ENCODE measurements at regions not wholly inside any gene's neighbourhood (a gene's known extent, or its start where the extent isn't known, plus 50 kb on each side); places are given as distances from the start of the nearest gene placed in this dataset.

DNA sequence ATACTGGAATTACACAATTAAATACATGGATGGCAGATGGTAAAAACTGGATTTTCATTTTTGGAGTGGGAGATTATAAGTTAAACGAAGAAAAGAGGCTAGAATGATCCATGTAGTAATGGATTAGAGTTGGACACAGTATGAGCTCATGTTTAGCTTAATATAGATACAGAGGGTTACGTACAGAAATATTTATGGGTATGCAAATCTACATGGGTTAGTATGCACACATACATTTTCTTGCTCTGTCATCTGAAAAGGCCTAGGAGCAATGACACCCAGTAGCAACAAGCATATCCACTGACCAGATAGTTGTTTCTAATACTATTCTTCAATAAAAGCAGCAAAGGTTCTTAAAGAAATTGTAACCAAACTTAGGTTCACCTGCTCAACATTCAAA, 366.4 kb downstream of the SEMA3D start:
- TF ChIP-seq GATA2 (IDR thresholded peaks at IDR 0.05; ENCODE audit: low read depth, low read length) (no peak), GATA3 (IDR thresholded peaks at IDR 0.05; ENCODE audit: low read depth, low read length) (no peak)

Data from SH-SY5Y (cell line).